Endothelial cell of umbilical vein (primary cell): ENCODE measurements at regions not wholly inside any gene's neighbourhood (a gene's known extent, or its start where the extent isn't known, plus 50 kb on each side); places are given as distances from the start of the nearest gene placed in this dataset.

ENCODE experiments used
- CTCF ChIP-seq, 2 donors: IDR thresholded peaks; 1 replicate in 1 of 2; 2 replicates in 1 of 2; pipeline ENCODE4 v1.5.1; 2011; ENCODE audit warnings: low read length in 2 of 2, mild to moderate bottlenecking in 2 of 2, moderate library complexity in 2 of 2, control low read depth in 1 of 2, inconsistent platforms in 1 of 2, low read depth in 1 of 2; ENCODE audit not compliant: insufficient read depth in 1 of 2; ENCODE audit errors: extremely low read depth in 1 of 2
- EZH2 ChIP-seq: IDR thresholded peaks from 2 replicates; pipeline ENCODE4 v1.6.1; 2012; ENCODE audit warnings: borderline replicate concordance, low read depth, mild to moderate bottlenecking, moderate library complexity, low read length, inconsistent platforms; ENCODE audit not compliant: severe bottlenecking
- GATA2 ChIP-seq: IDR thresholded peaks from 2 replicates; pipeline ENCODE4 v1.7.0; 2011; ENCODE audit warnings: low read depth, mild to moderate bottlenecking, moderate library complexity, mixed read lengths, low read length; ENCODE audit not compliant: insufficient read length, insufficient read depth
- JUN ChIP-seq: IDR thresholded peaks from 2 replicates; pipeline ENCODE4 v1.6.1; 2011; ENCODE audit warnings: borderline replicate concordance, low read depth; ENCODE audit not compliant: insufficient read length, insufficient read depth
- MAX ChIP-seq: IDR thresholded peaks from 2 replicates; pipeline ENCODE4 v1.6.1; 2011; ENCODE audit not compliant: insufficient read depth, insufficient read length
- MYC ChIP-seq: IDR thresholded peaks from one replicate; pipeline ENCODE4 v1.6.1; 2011; ENCODE audit warnings: mild to moderate bottlenecking, low read depth, low read length
- POLR2A ChIP-seq: IDR thresholded peaks from 2 replicates; pipeline ENCODE4 v1.6.1; 2012; ENCODE audit warnings: low read depth, mild to moderate bottlenecking, control low read depth, low read length
- POLR2AphosphoS5 ChIP-seq: IDR thresholded peaks from 2 replicates; pipeline ENCODE4 v1.6.1; 2012; ENCODE audit warnings: low read depth, mild to moderate bottlenecking, control low read depth, low read length, moderate library complexity; ENCODE audit not compliant: insufficient read depth

GRCh38 chr4:187739771-187740170 lies 255.8 kb upstream of the ZFP42 start:
- TF ChIP-seq CTCF (IDR thresholded peaks at IDR 0.05; ENCODE audit: extremely low read depth in 1 of 2, insufficient read depth in 1 of 2, low read depth in 1 of 2, low read length in 2 of 2) (no peak), POLR2A (no peak), MYC (no peak), EZH2 (no peak), JUN (no peak), POLR2AphosphoS5 (no peak), MAX (no peak), GATA2 (no peak)
